H1 (cell line): ENCODE measurements at regions not wholly inside any gene's neighbourhood (a gene's known extent, or its start where the extent isn't known, plus 50 kb on each side); places are given as distances from the start of the nearest gene placed in this dataset.

Experiments
- ATF2 ChIP-seq: IDR thresholded peaks from 2 replicates; pipeline ENCODE4 v1.6.1; 2012; ENCODE audit warnings: low read length, inconsistent platforms
- CTCF ChIP-seq, 3 experiments: IDR thresholded peaks; 1 replicate in 2 of 3; 2 replicates in 1 of 3; pipeline versions ENCODE4 v1.5.1 to v1.6.1; 2011; ENCODE audit warnings: low read length in 3 of 3, mild to moderate bottlenecking in 3 of 3, inconsistent platforms in 2 of 3, low read depth in 1 of 3, moderate library complexity in 1 of 3; ENCODE audit not compliant: insufficient read depth in 1 of 3; ENCODE audit errors: control extremely low read depth in 1 of 3
- EZH2 ChIP-seq: fragments of 200-600 bp; sonication (generic); IDR thresholded peaks from 2 replicates; pipeline ENCODE4 v1.7.1; 2012; ENCODE audit warnings: low read depth, mild to moderate bottlenecking, moderate library complexity, low read length, inconsistent platforms; ENCODE audit not compliant: severe bottlenecking
- FOSL1 ChIP-seq: IDR thresholded peaks from 2 replicates; pipeline ENCODE4 v1.6.1; 2011; ENCODE audit warnings: mild to moderate bottlenecking, low read depth, low read length, moderate library complexity; ENCODE audit not compliant: insufficient read depth
- HDAC2 ChIP-seq, 2 experiments: fragments of 300-600 bp in 1 of 2; sonication (generic) in 1 of 2; IDR thresholded peaks; 2 replicates each; pipeline ENCODE4 v1.6.1; 2011 to 2012; ENCODE audit warnings: low read depth in 2 of 2, low read length in 2 of 2, mild to moderate bottlenecking in 2 of 2, moderate library complexity in 2 of 2, borderline replicate concordance in 1 of 2, inconsistent platforms in 1 of 2
- RFX5 ChIP-seq: IDR thresholded peaks from 2 replicates; pipeline ENCODE4 v1.6.1; 2011; ENCODE audit warnings: low read depth, low read length, improper control_type of control experiment, borderline replicate concordance
- TAF1 ChIP-seq: IDR thresholded peaks from 2 replicates; pipeline ENCODE4 v1.6.1; 2011; ENCODE audit warnings: mild to moderate bottlenecking, low read depth, low read length

- no peak for TF ChIP-seq FOSL1
- no peak for TF ChIP-seq CTCF (IDR thresholded peaks at IDR 0.05; ENCODE audit: control extremely low read depth in 1 of 3, insufficient read depth in 1 of 3, low read depth in 1 of 3, low read length in 3 of 3)
- no peak for TF ChIP-seq ATF2
- TF ChIP-seq RFX5 = no peak
- TF ChIP-seq HDAC2 (IDR thresholded peaks at IDR 0.05; ENCODE audit: borderline replicate concordance in 1 of 2, low read depth in 2 of 2, low read length in 2 of 2) = no peak
- no peak for TF ChIP-seq EZH2
- TF ChIP-seq TAF1 = no peak
These were observed 198.7 kb upstream of the RREB1 start for GRCh38 chr6:6909111-6909510.
